ENCODE measurements at regions not wholly inside any gene's neighbourhood (a gene's known extent, or its start where the extent isn't known, plus 50 kb on each side); places are given as distances from the start of the nearest gene placed in this dataset.
"Not testable (repeated sequence)": the region's sequence is repeated elsewhere in the genome, so short reads cannot be mapped to it uniquely, and the experiment has no call there.

DNA sequence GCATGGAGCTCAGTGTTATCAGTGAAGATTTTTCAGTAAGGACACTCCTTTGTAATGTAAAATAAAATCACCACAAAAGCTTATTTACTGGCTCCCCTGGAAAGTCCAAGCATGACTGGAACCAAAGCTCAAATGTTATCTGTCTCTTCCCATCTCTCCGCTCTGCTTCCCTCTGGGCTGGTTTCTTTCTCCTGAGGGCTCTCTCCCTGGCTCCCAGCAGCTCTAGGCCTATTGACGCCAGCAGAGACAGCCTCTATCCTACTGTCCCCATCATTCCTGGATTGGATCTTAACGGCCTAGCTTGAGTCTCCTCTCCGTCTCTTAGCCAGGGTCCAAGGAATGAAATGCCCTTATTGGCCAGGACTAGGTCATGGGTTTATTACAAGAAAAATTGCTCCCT is 86.1 kb downstream of the TMEM167A start:
- TF ChIP-seq, protein P1, sequence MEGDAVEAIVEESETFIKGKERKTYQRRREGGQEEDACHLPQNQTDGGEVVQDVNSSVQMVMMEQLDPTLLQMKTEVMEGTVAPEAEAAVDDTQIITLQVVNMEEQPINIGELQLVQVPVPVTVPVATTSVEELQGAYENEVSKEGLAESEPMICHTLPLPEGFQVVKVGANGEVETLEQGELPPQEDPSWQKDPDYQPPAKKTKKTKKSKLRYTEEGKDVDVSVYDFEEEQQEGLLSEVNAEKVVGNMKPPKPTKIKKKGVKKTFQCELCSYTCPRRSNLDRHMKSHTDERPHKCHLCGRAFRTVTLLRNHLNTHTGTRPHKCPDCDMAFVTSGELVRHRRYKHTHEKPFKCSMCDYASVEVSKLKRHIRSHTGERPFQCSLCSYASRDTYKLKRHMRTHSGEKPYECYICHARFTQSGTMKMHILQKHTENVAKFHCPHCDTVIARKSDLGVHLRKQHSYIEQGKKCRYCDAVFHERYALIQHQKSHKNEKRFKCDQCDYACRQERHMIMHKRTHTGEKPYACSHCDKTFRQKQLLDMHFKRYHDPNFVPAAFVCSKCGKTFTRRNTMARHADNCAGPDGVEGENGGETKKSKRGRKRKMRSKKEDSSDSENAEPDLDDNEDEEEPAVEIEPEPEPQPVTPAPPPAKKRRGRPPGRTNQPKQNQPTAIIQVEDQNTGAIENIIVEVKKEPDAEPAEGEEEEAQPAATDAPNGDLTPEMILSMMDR (IDR thresholded peaks at IDR 0.05; ENCODE audit: extremely low read depth, insufficient read depth, missing control alignments) = no peak
- in situ Hi-C loops (cut with MboI; ENCODE audit: low pct_unique_long_range_greater_than_20kb, low sequenced_read_pairs, unreplicated experiment) = no loop called here
- no peak for DNase-seq (ENCODE audit: low spot score)

DNA sequence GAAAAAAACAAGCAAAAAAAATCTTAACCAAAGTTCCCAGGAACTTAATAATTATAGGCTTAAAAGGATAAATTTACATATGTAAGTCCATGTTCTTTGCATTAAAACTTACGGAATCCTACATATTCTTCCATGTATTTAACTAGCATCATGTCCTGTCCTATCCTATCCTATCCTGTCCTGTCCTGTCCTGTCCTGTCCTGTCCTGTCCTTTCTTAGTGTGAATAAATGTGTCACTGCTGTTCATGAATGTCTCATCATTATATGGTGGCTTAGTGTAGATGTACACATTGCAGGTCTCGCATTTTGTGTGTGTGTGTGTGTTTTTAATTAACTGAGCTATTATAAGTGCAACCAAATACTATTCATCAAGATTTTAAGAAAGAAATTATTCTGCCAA is 90.0 kb downstream of the TMEM167A start:
- TF ChIP-seq, protein P1 (IDR thresholded peaks at IDR 0.05; ENCODE audit: extremely low read depth, insufficient read depth, missing control alignments) = no peak
- no peak for DNase-seq (ENCODE audit: low spot score)
- in situ Hi-C loops (cut with MboI; ENCODE audit: low pct_unique_long_range_greater_than_20kb, low sequenced_read_pairs, unreplicated experiment) = no loop called here

DNA sequence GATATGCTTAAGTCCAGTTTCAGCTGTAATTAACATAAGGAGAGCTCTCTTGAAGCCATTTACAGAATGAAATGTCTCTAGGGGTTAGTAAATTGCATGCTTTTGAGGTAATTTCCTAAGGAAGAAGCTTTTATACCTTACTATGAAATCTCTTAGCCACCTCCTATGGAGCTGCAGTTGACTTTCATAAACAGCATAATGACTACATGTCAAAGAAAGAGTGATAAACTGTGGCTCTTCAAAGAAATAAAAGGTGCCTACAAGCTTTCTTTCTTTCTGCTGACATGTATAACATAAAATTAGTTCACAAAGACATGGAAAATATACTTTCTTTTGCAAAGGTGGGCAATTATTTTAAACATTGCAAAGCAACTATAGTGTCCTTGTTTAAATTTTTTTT is 90.8 kb downstream of the TMEM167A start:
- DNase-seq (ENCODE audit: low spot score) = no peak
- TF ChIP-seq, protein P1 (IDR thresholded peaks at IDR 0.05; ENCODE audit: extremely low read depth, insufficient read depth, missing control alignments) = no peak
- in situ Hi-C loops (cut with MboI; ENCODE audit: low pct_unique_long_range_greater_than_20kb, low sequenced_read_pairs, unreplicated experiment) = no loop called here

DNA sequence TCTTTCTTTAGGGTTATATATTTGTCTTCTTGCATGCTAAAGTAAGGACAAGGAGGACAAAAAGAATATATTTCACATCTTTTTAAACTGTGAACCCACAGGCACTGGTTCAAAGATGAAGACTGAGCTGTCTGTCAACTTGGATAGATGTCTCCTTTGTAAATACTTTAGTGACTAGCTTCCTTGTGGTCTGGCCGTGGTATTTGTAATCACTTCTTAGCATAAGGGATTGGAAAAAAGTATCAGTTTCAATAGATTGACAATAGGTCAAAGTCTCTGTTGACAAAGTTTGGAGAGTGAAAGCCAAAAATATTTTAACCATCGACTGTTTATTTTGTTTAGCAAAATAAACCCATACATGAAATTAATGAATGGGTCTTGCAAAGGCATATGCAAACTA is 91.4 kb downstream of the TMEM167A start:
- in situ Hi-C loops (cut with MboI; ENCODE audit: low pct_unique_long_range_greater_than_20kb, low sequenced_read_pairs, unreplicated experiment) = no loop called here
- TF ChIP-seq, protein P1 (IDR thresholded peaks at IDR 0.05; ENCODE audit: extremely low read depth, insufficient read depth, missing control alignments) = no peak
- no peak for DNase-seq (ENCODE audit: low spot score)

DNA sequence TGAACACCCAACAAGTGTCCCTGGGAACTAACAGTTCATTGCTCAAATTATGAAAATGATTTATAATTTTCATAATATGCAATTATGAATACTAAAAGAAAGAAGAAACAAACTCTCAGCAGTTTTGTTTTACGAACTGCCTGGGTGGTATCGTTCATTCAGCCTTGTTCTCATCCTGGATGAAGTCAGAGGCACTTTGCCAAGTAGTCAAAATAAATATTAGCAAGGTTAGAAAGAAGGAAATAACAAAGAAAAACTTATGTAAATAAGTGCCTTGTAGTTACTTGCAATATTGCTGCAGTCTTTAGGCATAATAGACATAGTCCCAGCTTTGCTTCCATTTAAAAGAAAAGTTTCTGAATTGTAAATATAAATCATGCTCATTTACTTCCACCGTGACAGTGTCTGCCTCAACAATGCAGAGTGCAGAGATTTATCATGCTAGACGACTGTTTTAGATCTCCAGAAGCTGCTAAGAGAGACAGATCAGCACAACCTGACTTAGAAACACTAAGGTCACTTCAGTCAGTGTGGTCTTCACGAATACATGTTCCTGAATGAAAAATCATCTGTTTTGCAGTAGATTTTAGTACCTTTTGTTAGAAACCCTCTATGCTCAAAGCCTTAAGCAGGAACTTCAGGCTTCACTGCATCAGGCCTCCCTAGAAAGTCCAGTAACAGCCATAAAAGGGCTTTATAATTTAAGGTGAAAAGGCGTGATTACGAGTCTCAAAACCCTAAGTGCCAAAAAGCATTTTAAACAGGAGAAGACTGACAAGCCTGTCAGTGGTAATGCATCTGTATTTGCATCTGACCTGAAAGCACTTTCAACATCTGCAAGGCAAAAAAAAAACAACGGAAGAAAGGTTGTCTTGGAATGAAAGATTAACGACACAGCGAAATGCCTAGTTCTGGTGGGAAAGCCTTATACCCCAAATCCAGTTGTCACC is 92.1 kb downstream of the TMEM167A start:
- peak; percentile 5 for DNase-seq (ENCODE audit: low spot score)
- TF ChIP-seq, protein P1 (IDR thresholded peaks at IDR 0.05; ENCODE audit: extremely low read depth, insufficient read depth, missing control alignments) = no peak
- in situ Hi-C loops (cut with MboI; ENCODE audit: low pct_unique_long_range_greater_than_20kb, low sequenced_read_pairs, unreplicated experiment) = no loop called here

DNA sequence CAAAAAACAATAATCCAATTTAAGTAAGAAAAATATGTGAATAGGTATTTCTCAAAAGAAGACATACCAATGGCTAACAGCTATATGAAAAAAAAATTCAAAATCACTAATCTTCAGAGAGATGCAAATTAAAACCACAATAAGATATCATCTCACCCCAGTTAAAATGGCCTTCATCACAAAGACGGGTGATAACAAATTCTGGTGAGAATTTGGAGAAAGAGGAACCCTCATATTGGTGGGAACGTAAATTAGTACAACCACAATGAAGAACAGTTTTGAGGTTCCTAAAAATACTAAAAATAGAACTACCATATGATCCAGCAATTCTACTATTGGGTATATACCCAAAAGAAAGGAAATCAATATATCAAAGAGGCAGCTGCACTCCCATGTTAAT is 94.3 kb downstream of the TMEM167A start:
- in situ Hi-C loops (cut with MboI; ENCODE audit: low pct_unique_long_range_greater_than_20kb, low sequenced_read_pairs, unreplicated experiment) = no loop called here
- TF ChIP-seq, protein P1 (IDR thresholded peaks at IDR 0.05; ENCODE audit: extremely low read depth, insufficient read depth, missing control alignments) = no peak
- DNase-seq (ENCODE audit: low spot score) = no peak

DNA sequence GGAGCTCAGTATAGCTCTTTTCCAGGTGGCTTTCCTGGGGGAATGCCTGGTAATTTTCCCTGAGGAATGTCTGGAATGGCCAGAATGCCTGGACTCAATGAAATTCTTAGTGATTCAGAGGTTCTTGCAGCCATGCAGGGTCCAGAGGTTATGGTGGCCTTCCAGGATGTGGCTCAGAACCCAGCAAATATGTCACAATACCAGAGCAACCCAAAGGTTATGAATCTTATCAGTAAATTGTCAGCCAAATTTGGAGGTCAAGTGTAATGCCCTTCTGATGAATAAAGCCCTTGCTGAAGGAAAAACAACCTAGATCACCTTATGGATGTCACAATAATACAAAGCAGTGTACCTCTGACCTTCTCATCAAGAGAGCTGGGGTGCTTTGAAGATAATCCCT is 100.3 kb downstream of the TMEM167A start:
- in situ Hi-C loops (cut with MboI; ENCODE audit: low pct_unique_long_range_greater_than_20kb, low sequenced_read_pairs, unreplicated experiment); DNase-seq (ENCODE audit: low spot score): not testable (repeated sequence)
